HG02610 (cell line): ENCODE measurements at regions not wholly inside any gene's neighbourhood (a gene's known extent, or its start where the extent isn't known, plus 50 kb on each side); places are given as distances from the start of the nearest gene placed in this dataset.

ENCODE experiments used
- ATAC-seq: cut with Tn5 transposase; IDR thresholded peaks from one replicate; pipeline ENCODE4 v1.9.1; 2021; ENCODE audit warnings: mild to moderate bottlenecking, moderate library complexity; ENCODE audit not compliant: unreplicated experiment

DNA sequence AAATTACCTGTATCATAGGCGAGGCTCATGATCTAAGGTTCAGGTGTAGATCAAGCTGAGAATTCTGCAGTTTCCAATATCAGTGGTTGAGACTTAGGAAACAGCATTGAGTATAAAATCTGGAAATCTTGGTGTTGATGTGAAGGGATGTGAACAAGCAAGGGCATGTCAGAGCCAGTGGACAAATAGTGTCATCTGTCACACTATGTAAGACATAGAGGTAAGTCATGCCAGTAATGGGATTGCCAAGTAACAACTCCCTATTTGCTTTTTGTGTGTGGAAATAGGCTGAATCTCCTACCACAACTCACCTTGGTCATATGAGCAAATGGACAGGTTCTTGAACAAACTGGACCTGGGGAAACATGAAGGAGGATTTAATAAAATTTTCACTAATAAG lies 334.5 kb upstream of the EMCN start:
- no peak for ATAC-seq

DNA sequence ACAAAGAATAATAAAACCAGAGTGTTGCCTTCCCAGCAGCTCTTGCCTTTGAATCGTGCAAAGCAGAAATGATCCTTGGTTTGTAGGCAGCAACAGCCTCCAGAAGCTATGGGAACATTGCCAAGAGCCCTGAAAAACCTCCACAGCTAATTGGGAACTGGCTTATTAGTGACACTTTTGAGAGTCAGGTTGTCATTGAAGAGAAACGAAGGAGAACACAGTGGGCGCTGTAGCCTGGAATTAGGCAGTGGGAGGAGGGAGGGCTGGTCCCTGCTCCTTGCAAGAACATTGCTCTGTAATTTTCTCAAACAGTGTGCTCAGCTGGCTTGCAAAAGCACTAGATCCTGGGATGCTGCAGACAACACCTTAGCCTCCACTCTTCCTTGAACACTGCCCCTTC lies 331.5 kb upstream of the EMCN start:
- ATAC-seq: no peak

DNA sequence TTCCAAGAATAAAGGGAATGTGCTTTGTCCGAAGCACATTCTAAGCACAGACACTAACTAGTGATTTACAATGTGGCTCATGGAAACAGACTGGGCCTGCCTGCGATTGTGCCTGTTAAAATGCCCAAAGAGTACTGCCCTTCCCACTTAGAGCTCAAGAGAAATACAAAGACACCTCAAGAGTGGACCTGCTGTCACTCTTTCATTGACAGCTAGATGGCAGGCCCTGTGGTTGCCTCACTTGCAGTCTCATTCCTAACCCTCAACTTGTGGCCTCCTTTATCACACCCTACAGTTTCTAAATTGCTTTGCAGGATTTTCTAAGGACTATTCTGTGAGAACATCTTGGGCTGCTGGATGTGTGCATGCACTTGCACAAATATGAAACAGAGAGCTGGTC lies 331.0 kb upstream of the EMCN start:
- ATAC-seq: peak; percentile 70

DNA sequence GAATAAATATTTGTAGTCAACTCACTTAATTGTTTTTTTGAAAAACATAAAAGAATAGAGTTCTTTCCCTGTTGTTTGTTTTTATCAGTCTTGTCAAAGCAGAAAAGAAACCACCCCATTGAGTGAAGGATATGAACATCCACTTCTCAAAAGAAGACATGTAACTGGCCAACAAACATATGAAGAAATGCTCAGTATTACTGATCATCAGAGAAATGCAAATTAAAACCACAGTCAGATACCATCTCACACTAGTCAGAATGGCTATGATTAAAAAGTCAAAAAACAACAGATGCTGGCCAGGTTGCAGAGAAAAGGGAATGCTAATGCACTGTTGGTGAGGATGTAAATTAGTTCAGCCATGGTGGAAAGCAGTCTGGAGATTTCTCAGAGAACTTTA lies 326.1 kb upstream of the EMCN start:
- ATAC-seq: peak; percentile 91

DNA sequence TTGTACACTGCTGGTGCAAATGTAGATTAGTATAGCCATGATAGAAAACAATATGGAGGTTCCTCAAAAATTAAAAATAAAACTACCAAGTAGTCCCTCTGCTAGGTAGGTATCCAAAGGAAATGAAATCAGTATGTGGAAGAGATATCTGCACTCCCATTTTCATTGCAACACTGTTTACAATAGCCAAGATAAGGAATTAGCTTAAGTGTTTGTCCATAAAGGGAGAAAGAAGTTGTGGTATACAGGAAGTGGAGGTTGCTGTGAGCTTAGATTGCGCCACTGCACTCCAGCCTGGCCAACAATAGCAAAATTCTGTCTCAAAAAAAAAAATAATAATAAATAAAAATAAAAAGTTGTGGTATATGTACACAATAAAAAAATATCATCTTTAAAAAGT lies 325.0 kb upstream of the EMCN start:
- no peak for ATAC-seq

DNA sequence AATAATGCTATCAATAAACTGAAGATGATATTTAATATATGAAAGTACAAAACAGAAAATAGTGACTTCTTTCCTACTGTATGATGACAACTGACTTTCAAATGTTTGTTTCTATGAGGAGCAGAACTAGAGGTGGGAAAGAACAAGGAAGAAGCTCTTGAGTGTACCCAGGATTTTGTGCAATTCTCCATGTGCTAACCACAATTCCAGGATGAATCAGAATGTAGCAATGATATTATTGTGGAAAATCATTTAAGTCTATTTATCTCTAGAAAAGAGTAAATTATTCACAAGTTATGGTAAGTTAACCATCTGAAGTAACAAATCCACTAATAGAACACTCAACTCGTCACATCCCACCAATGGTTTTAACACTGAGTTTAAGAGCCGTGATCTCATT lies 324.1 kb upstream of the EMCN start:
- no peak for ATAC-seq

DNA sequence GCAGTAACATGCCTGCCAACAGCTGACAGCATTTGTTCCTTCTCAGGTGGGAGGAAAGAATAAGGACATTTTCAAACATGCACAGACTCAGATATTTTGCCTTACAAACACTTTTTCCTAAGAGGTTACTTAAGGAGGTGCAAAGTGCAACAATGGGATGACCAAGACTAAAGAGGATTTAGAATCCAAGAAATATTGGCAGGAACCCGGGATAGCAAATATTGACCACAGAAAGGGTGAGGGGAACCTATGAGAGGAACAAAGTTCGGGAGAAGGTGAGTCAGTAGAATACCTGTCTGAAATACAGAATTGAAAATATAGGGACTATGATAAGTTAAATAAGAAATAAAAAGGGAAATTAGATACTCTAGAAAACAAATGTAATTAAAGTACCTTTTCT lies 321.9 kb upstream of the EMCN start:
- ATAC-seq: no peak

DNA sequence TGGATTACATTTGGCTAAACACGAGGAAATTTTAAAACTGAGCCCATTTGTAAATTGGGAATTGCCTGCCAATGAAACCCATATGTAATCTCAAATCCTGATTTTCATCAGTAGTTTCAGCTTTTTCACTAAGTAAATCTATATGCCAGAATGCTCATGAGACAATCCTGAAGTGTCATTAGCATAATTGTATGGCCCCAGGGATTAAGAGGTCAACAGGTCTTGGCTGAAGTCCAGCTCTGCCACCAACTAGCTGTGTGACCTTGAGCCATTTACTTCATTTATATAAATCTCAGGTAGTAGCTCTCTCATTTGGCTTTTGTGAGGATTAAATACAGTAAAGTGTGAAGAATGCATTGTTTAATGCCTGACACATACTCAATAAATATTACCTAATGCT lies 320.5 kb upstream of the EMCN start:
- ATAC-seq: no peak

DNA sequence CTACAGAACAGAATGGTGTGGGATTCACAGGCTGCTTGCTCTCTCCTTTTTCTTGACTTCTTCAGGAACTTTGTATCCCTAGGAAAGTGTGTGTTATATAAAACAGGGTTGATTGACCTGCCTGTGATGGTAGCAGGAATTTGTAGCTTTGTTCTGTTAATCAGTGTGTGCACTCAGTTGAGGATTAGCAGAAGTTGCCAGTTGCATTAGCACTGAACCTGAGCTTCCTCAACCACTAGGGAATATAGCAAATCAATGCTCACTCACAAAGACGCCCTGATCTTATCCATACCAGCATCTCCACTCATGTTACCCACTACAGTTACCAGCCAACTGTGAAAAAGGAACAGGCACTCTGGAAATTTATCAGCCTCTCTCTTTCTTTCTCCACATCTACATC lies 319.1 kb upstream of the EMCN start:
- ATAC-seq: no peak

DNA sequence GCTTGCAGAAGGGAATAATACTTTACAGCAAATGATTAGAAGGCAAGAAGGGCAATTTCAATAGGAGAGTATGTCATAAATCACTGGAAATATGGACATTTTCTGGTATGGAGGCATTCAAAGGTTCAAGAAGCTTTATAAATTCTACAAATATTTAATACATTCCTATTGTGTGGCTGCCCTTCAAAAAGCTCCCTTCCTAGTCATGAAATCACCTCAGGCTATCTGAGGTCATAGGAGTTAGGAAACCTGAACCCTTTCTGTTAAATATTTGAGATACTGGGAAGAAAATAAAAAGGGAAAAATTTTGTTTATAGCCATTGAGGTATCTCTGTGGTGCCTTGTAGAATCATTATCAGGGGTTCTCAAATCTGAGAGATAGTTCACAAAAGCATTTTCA lies 316.8 kb upstream of the EMCN start:
- ATAC-seq: no peak

DNA sequence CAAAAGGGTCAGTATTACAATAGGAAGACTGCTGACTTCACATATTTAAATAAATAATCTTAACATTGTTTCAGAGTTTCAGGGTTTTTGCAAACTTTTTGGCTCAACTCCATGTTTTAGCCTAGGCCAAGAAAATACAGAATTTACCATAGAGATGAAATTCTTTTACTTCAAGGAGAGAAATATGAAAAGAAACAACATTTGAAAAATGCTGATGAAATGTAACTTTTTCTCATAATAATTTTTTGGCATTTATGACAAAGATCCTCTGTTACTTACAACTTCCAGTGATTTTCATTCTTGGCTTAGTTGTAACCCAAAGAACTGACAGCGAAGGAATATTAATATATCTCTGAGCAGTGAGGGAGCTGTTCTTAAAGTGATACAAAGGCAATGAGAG lies 316.1 kb upstream of the EMCN start:
- ATAC-seq: no peak

DNA sequence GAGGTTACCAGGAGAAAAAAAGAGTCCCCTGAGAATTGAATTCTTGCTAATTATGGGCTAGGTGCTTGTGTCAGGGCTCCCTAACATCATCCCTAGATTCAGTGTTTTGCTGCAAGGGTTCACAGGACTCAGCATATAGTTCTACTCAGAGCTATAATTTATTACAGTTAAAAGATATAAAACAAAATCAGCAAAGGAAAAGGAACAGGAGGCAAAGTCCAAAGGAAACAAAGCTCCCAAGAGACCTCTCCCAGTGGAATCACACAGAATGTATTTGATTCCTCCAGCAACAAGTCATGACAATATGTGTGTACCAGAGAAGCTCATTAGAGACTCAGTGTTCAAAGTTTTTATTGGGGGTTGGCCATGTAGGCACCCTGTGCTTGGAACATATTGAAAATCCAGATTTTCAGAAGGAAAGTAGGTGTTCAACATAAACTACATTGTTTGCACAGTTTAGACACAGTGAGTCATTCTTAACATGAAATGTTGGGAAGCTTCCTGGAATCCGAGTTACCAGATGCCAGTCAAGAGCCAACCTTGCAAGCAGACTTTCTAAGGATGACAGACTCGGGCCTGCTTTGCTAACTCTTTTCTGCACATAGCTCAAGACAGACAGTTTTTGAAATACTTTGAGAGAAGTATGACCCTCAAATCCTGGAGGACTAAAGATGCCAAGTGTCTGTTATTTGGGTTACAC lies 311.3 kb upstream of the EMCN start:
- ATAC-seq: no peak

DNA sequence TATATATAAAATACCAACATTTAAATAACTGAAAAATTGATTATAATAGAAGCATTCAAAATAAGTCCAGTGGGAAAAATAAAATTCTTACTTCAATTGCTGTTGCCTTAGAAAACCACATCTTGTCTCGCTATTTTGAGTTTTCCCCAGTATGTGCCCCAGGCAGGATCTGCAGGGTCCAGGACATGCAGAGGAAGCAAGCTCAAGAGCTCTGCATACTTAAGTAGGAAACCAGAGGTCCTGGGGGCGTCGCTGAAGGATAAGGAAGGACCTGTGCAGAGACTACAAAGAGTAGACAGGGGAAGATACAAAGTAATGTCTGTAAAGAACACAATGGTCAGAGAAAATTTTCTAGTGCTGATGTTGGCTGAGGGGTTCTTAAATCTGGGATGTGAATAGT lies 310.5 kb upstream of the EMCN start:
- ATAC-seq: no peak

DNA sequence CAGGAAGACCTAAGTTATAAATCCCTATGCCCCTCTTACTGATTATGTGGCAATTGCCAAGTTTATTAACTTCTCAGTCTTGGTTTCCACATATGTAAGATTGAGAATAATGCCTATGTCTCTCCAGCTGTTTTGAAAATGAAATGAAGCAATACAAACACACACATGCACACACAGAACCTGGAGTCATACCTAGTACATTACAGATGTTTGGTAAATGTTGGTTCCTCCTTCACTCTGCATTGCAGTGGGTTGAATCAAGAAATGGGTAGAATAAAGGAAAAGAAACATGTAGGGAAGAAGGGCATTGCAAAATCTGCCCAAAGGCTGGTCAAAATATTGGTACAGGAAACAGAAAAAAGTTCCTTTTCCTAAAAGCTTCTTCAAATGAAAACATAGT lies 309.9 kb upstream of the EMCN start:
- ATAC-seq: no peak

DNA sequence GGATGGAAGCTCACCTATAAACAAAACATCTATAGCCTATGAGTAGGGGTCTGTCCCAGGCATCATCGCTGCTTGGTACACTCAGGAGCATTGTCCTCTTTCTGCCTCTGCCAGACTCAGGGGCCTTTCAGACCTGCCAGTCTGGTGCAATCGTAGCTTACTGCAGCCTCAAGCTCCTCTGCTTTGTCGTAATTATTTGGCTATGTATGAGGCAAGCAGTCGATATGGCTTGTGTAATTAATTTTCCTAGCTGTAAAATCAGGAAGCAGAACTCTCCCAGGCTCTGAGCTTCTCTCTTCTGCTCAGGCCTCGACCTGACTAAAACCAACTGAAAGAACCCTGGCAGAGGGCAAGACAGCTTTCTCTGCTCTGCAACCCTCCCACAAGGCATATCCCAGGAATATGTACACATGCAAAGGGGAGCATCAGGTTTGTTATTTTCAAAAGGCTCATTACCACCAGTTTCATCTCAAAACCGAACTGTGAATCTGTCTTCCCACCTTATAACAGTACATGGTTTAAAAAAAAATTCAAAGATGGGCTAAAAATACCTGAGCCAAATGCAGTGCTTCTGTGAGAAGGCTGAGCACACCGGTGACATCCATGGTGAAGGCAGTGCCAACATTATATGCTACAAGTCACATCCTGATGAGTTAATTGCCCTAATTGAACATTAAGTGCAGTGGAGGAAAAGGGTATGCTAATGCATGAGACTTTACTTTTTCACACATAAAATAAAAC lies 309.2 kb upstream of the EMCN start:
- no peak for ATAC-seq

DNA sequence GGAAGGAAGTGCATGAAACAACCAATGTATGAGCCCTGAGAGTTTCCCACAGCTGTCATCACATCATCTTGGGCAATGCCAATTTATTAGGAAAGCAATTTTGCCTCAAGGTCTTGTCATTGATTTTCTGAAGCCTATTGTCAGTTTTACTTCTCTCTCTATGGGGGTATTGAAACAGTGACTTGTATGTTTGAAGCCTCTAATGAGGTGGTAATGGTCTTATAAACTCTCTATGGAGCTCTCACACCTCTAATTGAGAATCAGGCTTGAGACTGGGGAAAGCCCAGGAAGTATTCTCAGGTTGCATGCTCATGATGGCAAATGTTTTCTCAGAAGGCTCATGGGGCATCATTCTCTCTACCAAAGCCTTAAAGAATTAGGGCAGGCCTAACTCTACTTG lies 308.2 kb upstream of the EMCN start:
- no peak for ATAC-seq

DNA sequence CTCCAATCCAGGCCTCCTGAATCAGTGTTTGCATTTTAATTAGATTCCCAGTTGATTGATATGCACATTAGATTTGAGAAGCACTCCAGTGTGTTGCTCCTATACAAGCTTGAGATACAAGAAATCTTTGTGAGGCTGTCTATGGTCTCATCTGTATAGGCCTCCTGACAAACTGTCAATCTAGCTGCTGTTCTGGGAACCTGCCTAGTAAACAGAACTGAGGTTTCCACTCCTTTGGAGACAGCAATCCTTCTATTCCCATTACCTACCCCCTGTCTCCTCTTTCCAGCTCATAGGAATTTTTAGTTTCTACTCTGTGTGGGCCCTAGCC lies 306.1 kb upstream of the EMCN start:
- ATAC-seq: peak; percentile 1

DNA sequence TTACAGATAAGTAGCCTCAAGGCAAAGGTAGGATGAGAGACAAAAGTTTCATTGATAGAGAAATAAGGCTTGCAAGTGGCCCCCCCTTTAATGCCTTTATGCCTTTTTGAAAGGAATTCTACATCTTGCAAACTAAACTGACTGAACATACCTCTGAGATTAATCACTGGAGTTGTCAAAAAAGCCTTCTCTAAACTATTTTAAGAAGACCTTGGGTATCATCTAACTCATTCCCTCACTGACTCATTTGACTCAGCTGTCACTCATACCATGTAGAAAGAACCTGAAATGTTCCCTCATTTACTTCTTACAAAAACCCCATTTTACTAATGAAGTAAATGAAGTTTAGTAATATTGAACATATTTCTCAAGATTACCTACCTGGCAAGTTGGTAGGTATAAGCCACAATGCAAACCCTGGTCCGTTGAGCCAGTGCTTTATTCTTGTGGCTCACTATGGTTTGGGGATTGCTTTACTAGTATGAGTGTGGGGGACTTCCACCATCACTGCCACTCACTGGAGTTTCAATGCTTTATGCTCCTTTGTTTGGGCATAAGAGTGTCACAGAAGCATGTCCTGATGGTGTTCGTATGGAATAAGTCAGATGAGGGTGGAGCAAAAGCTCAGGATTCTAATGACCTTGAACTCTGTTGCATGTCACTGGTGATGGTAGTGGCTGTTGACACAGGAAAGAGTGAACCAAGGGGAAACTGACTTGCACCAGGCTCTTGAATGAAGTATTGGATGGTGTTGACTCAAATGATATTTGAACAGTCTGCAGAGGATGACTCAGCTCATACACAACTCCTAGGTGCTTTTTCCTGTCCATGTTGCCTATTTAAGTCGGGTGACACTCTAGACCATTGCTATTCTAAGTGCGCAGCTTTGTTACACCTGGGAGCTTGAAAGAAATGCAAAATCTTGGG lies 305.5 kb upstream of the EMCN start:
- ATAC-seq: peak; percentile 88

DNA sequence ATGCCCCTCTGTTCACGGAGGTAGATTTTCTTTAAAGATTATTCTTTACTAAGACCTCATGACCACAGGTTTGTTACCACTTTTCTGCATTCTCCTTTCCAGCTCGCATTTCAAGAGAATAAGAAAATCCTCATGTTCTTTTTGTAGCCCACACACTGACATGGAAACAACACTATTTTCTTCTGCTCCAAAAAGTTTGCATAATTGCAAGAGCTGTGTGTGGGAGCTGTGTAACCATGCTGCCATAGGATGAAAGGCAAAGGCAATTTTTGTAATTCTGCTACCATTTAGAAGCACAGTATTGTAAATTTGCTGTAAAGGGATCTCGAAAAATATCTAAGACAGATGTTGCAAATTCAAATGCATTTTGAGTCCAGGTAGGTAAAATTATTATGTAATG lies 302.4 kb upstream of the EMCN start:
- no peak for ATAC-seq

DNA sequence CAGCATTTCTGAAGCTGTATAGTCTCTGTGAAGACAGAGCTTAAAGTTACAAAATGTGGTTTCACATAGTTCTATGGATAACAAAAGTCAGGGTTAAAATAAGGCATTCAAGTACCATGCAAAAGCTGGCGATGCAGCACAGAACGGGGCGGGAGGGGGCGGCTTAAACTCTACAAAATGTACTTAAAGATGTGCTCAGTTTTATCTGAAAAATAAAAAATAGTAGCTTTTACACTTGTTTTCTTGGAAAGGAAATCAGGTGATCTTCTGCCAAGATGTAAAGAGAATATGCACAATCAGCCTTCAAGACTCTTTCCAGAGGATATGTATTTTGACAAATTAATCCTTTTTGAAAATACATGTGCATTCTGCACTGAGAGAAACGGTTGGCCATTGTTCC lies 301.7 kb upstream of the EMCN start:
- ATAC-seq: no peak

DNA sequence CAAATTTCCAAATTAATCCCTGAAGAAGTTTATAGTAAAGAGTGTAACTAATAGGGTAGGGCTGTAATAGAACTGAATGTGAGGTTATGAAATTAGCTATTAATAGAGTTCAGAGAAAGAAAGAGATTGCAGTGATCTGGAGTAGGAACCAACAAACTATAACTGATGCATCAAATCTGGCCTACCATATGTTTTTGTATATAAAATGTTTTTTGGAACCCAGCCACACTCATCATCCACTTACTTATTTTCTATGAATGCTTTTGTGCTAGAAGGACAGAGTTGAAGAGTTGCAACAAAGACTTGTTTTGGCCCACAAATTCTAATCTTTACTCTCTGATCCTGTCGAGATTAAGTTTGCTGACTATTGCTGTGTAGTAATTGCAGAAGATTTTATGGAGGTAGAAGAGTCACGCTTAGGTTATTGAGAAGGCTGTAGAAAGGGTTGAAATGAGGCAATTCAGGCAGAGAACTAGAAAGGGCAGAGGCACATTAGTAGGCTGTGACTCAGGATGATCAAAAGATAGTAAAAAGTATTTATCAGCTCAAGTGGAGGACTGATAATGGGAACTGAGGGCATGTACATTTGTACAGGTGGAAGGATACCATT lies 298.7 kb upstream of the EMCN start:
- ATAC-seq: no peak

DNA sequence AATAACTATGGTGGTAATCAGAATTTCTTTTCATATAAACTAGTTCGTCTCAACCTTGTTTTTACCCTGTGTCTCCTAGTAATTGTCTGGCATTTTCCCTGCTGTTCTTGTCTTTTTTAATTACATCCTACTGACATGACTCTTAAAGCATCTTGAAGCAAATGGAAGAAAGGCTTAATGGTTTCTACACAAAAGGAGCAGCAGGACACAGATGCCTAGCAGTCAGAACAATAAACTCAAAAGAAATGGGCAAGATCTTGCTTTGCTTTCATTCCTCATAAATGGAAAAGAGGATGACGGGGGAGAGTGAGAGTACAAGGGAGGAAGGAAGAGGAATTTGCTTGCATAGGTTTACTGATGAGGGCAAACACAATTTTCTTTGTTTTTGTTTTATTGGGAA lies 293.2 kb upstream of the EMCN start:
- ATAC-seq: no peak
